HepG2 (cell line): ENCODE measurements at regions not wholly inside any gene's neighbourhood (a gene's known extent, or its start where the extent isn't known, plus 50 kb on each side); places are given as distances from the start of the nearest gene placed in this dataset.

Experiments
- ATAC-seq: fragments of 200-7000 bp; cut with Tn5 transposase; 3 replicates; pipeline ENCODE4 v1.9.1; 2020; ENCODE audit warnings: mild to moderate bottlenecking, moderate library complexity
- BruUV-seq: library from RNA; stranded (reverse); fragments of 400-500 nt; replicated peaks from 2 replicates; lab custom pipeline; 2021; lab: Mats Ljungman, UMichigan
- CTCF ChIA-PET: fragments of 300-600 bp; formaldehyde crosslinking; extraction: SDS; loops from one replicate; lab custom pipeline; 2021; ENCODE audit warnings: low total read pairs, inconsistent platforms, low intra/inter-chr PET ratio; lab: Yijun Ruan, JAX
- POLR2A ChIA-PET: fragments of 350-600 bp; sonication (Branson Sonifier 250); formaldehyde crosslinking; loops from one replicate; lab custom pipeline; 2020; ENCODE audit warnings: antibody characterized with exemption, inconsistent platforms; lab: Yijun Ruan, JAX
- DNase-seq: peaks from one replicate; pipeline ENCODE4 v3.0.0-alpha.2; 2015; ENCODE audit warnings: low spot score
- FAIRE-seq: peaks from 3 replicates; lab custom pipeline; 2011; peaks lifted over from hg19 to GRCh38; lab: Jason Lieb, UNC
- H2AFZ ChIP-seq: one replicate; pipeline ENCODE4 v1.6.1; 2011; ENCODE audit warnings: low read length, inconsistent platforms
- H3K27ac ChIP-seq: fragments of 300-600 bp; 3 replicates; pipeline ENCODE4 v1.8.0; 2011; ENCODE audit warnings: mixed run types, mild to moderate bottlenecking, mixed read lengths, low read length, inconsistent platforms; ENCODE audit not compliant: insufficient read depth; ENCODE audit errors: extremely low read length
- H3K27me3 ChIP-seq, 2 experiments: fragments of 200-600 bp in 1 of 2; 2 replicates in 1 of 2; 3 replicates in 1 of 2; pipeline versions ENCODE4 v1.6.0 to v1.8.0; 2011; ENCODE audit warnings: low read length in 2 of 2, mild to moderate bottlenecking in 2 of 2, moderate library complexity in 2 of 2, inconsistent platforms in 1 of 2; ENCODE audit not compliant: insufficient read depth in 2 of 2, control insufficient read depth in 1 of 2
- H3K36me3 ChIP-seq, 2 experiments: fragments of 200-600 bp in 1 of 2; replicated peaks in 1 of 2; 2 replicates in 1 of 2; 3 replicates in 1 of 2; pipeline versions ENCODE4 v1.5.1 to v1.8.0; 2011; ENCODE audit warnings: low read length in 2 of 2, inconsistent platforms in 1 of 2; ENCODE audit not compliant: insufficient read depth in 2 of 2, control insufficient read depth in 1 of 2
- H3K4me1 ChIP-seq: 2 replicates; pipeline ENCODE4 v1.5.1; 2012; ENCODE audit warnings: low read length, inconsistent platforms; ENCODE audit not compliant: insufficient read depth
- H3K4me2 ChIP-seq: 2 replicates; pipeline ENCODE4 v1.6.0; 2011; ENCODE audit warnings: low read depth, low read length, inconsistent platforms
- H3K4me3 ChIP-seq, 3 experiments: fragments of 200-600 bp in 1 of 3; sonication (generic), shearing (Covaris generic) in 1 of 3; replicated peaks in 1 of 3; 2 replicates each; pipeline ENCODE4 v1.5.1; 2011 to 2016; ENCODE audit warnings: low read length in 3 of 3, inconsistent platforms in 2 of 3, low read depth in 2 of 3, mild to moderate bottlenecking in 2 of 3, control low read depth in 1 of 3, mixed read lengths in 1 of 3; ENCODE audit not compliant: insufficient read depth in 1 of 3
- H3K79me2 ChIP-seq: one replicate; pipeline ENCODE4 v1.6.1; 2011; ENCODE audit warnings: low read length, inconsistent platforms; ENCODE audit not compliant: insufficient read depth
- H3K9ac ChIP-seq: 2 replicates; pipeline ENCODE4 v1.6.0; 2011; ENCODE audit warnings: mild to moderate bottlenecking, low read depth, low read length, inconsistent platforms; ENCODE audit not compliant: insufficient read depth
- H3K9me3 ChIP-seq: 2 replicates; pipeline ENCODE4 v1.5.1; 2012; ENCODE audit warnings: mild to moderate bottlenecking, low read length
- H4K20me1 ChIP-seq: 2 replicates; pipeline ENCODE4 v1.6.0; 2011; ENCODE audit warnings: inconsistent platforms, mild to moderate bottlenecking, low read length, moderate library complexity; ENCODE audit not compliant: insufficient read depth
- DR1 ChIP-seq: sonication (generic); formaldehyde crosslinking; IDR thresholded peaks from 2 replicates; pipeline ENCODE4 v1.8.0; 2021; ENCODE audit warnings: mild to moderate bottlenecking, missing genetic modification reagents, inconsistent platforms
- ELF1 ChIP-seq: sonication (generic); formaldehyde crosslinking; IDR thresholded peaks from 2 replicates; pipeline ENCODE4 v1.4.0; 2020; ENCODE audit warnings: missing genetic modification reagents
- FOXP1 ChIP-seq, 2 experiments: fragments of 450-650 bp in 1 of 2; IDR thresholded peaks; 2 replicates each; pipeline ENCODE4 v1.6.1; 2017 to 2018; ENCODE audit warnings: antibody characterized with exemption in 1 of 2
- HIVEP1 ChIP-seq: sonication (generic); formaldehyde crosslinking; IDR thresholded peaks from 2 replicates; pipeline ENCODE4 v1.4.0; 2020; ENCODE audit warnings: mild to moderate bottlenecking, missing genetic modification reagents
- ISX ChIP-seq: sonication (generic); formaldehyde crosslinking; conservative IDR thresholded peaks from 2 replicates; pipeline ENCODE4 v1.5.0; 2020; ENCODE audit warnings: missing genetic modification reagents
- JUN ChIP-seq: sonication (generic); formaldehyde crosslinking; IDR thresholded peaks from 2 replicates; pipeline ENCODE4 v1.4.0; 2020; ENCODE audit warnings: mild to moderate bottlenecking, missing genetic modification reagents
- NCOA1 ChIP-seq: sonication (generic); formaldehyde crosslinking; IDR thresholded peaks from 2 replicates; pipeline ENCODE4 v1.9.0; 2021; ENCODE audit warnings: missing genetic modification reagents
- SMAD9 ChIP-seq: sonication (generic); formaldehyde crosslinking; IDR thresholded peaks from 2 replicates; pipeline ENCODE4 v1.5.1; 2020; ENCODE audit warnings: mild to moderate bottlenecking, missing genetic modification reagents
- SOX6 ChIP-seq, 2 experiments: fragments of 450-650 bp in 1 of 2; sonication (generic) in 1 of 2; formaldehyde crosslinking in 1 of 2; IDR thresholded peaks; 2 replicates each; pipeline versions ENCODE4 v1.4.0 to v1.6.1; 2017 to 2020; ENCODE audit warnings: antibody characterized with exemption in 1 of 2, mild to moderate bottlenecking in 1 of 2, missing genetic modification reagents in 1 of 2
- STAG1 ChIP-seq: sonication (generic); formaldehyde crosslinking; IDR thresholded peaks from 2 replicates; pipeline ENCODE4 v1.4.0; 2020; ENCODE audit warnings: missing genetic modification reagents
- ZBTB1 ChIP-seq: sonication (generic); formaldehyde crosslinking; IDR thresholded peaks from 2 replicates; pipeline ENCODE4 v1.4.0; 2020; ENCODE audit warnings: missing genetic modification reagents, borderline replicate concordance
- ZFP36L1 ChIP-seq: sonication (generic); formaldehyde crosslinking; IDR thresholded peaks from 2 replicates; pipeline ENCODE4 v1.8.0; 2022; ENCODE audit warnings: mild to moderate bottlenecking, missing genetic modification reagents, moderate library complexity
- ZNF24 ChIP-seq: fragments of 450-650 bp; IDR thresholded peaks from 2 replicates; pipeline ENCODE4 v1.6.1; 2017; ENCODE audit warnings: antibody characterized with exemption, mild to moderate bottlenecking
- ZNF782 ChIP-seq: sonication (generic); formaldehyde crosslinking; IDR thresholded peaks from 2 replicates; pipeline ENCODE4 v1.4.0; 2020; ENCODE audit warnings: missing genetic modification reagents, mild to moderate bottlenecking, borderline replicate concordance
- WGBS: methylation state at CpG from one replicate; pipeline ENCODE4 v1.1.6; 2017; ENCODE audit warnings: low lambda C conversion rate; 5-methylcytosine and 5-hydroxymethylcytosine counted together
- in situ Hi-C: cut with HindIII; loops from 2 replicates; pipeline ENCODE4 v1.10.0; 2017; ENCODE audit warnings: low pct_unique_long_range_greater_than_20kb; ENCODE audit not compliant: extremely low pct_ligation_motif_present
- intact Hi-C: fragments of 100-400 bp; cut with micrococcal nuclease; formaldehyde crosslinking; loops from one replicate; pipeline ENCODE4 v1.10.0; 2022; ENCODE audit not compliant: unreplicated experiment
- TF ChIP-seq, protein P1 (sequence below): IDR thresholded peaks from 2 replicates; pipeline ENCODE4 v1.6.1; 2016; ENCODE audit warnings: low read depth

DNA sequence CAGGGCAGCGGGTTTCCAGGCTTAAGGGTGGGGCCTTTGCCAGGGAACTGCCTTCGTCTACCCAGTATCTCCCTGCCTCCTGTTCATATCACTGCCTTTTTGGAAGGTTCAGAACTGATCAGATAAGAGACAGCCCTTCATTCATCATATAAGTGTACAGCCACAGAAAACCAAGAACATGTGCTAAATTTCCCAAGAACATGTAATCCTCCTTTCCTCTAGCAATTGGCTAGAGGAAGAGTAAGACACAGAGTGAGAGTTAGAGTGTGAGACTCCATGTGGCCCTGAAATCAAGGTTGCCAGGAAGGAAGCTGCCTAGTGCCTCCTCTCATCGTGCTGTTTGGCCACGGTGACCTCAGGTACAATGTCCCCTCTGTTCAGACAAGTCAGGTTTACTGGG is 770.9 kb downstream of the TNS3 start:
- intact Hi-C loops (no loop called here), in situ Hi-C loops (no loop called here)
- H2AFZ ChIP-seq, result no peak overlapping the region
- no peak overlapping the region for H3K4me2 ChIP-seq
- ChIA-PET POLR2A (no interaction called here), CTCF (no interaction called here)
- WGBS, result 0% methylated on average over 2 of the region's 4 CpGs
- H3K9ac ChIP-seq, result no peak overlapping the region
- no peaks in the 10 kb centered on the region for H3K79me2 ChIP-seq
- no peaks in the 10 kb centered on the region for H4K20me1 ChIP-seq
- H3K9me3 ChIP-seq, result no peaks in the 10 kb centered on the region
- no peaks in the 10 kb centered on the region for H3K27me3 ChIP-seq
- DNase-seq (no peak), ATAC-seq (no peak), FAIRE-seq (no peak)
- BruUV-seq, result no TSS peak
- H3K4me1 ChIP-seq, result no peaks in the 10 kb centered on the region
- H3K36me3 ChIP-seq, result no peaks in the 10 kb centered on the region
- H3K4me3 ChIP-seq, result no peak overlapping the region
- TF ChIP-seq, protein P1, sequence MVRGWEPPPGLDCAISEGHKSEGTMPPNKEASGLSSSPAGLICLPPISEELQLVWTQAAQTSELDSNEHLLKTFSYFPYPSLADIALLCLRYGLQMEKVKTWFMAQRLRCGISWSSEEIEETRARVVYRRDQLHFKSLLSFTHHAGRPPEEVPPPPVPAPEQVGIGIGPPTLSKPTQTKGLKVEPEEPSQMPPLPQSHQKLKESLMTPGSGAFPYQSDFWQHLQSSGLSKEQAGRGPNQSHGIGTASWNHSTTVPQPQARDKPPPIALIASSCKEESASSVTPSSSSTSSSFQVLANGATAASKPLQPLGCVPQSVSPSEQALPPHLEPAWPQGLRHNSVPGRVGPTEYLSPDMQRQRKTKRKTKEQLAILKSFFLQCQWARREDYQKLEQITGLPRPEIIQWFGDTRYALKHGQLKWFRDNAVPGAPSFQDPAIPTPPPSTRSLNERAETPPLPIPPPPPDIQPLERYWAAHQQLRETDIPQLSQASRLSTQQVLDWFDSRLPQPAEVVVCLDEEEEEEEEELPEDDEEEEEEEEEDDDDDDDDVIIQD (CRISPR knock-in tag), result no peak
- no peak for TF ChIP-seq ZFP36L1 (CRISPR knock-in tag)
- TF ChIP-seq SMAD9 (CRISPR knock-in tag), result no peak
- TF ChIP-seq ZNF24, result no peak
- no peak for TF ChIP-seq FOXP1 (IDR thresholded peaks at IDR 0.05)
- TF ChIP-seq FOXP1 (CRISPR knock-in tag; IDR thresholded peaks at IDR 0.05), result no peak
- TF ChIP-seq SOX6 (IDR thresholded peaks at IDR 0.05), result no peak
- TF ChIP-seq SOX6 (CRISPR knock-in tag; IDR thresholded peaks at IDR 0.05), result no peak
- TF ChIP-seq ELF1 (CRISPR knock-in tag), result no peak
- no peak for TF ChIP-seq HIVEP1 (CRISPR knock-in tag)
- no peak for TF ChIP-seq NCOA1 (CRISPR knock-in tag)
- no peak for TF ChIP-seq ZBTB1 (CRISPR knock-in tag)
- no peak for TF ChIP-seq DR1 (CRISPR knock-in tag)
- TF ChIP-seq STAG1 (CRISPR knock-in tag), result no peak
- no peak for TF ChIP-seq ZNF782 (CRISPR knock-in tag)
- no peak for TF ChIP-seq JUN (CRISPR knock-in tag)
- no peak for TF ChIP-seq ISX (CRISPR knock-in tag)
- no peak overlapping the region for H3K27ac ChIP-seq
